DND-41 (cell line): ENCODE measurements at regions not wholly inside any gene's neighbourhood (a gene's known extent, or its start where the extent isn't known, plus 50 kb on each side); places are given as distances from the start of the nearest gene placed in this dataset.

Experiments used
- ATAC-seq: fragments of 200-7000 bp; cut with Tn5 transposase; 3 replicates; pipeline ENCODE4 v1.9.1; 2021; ENCODE audit warnings: low read depth; ENCODE audit not compliant: insufficient read depth
- DNase-seq: peaks from one replicate; pipeline ENCODE4 v3.0.0-alpha.2; 2020
- H2AFZ ChIP-seq: 2 replicates; pipeline ENCODE4 v1.6.0; 2012; ENCODE audit warnings: low read depth, low read length
- H3K27ac ChIP-seq: 2 replicates; pipeline ENCODE4 v1.5.1; 2012; ENCODE audit warnings: low read length, inconsistent platforms
- H3K27me3 ChIP-seq: fragments of 200-600 bp; sonication (generic); 2 replicates; pipeline ENCODE4 v1.6.0; 2012; ENCODE audit warnings: low read length, mild to moderate bottlenecking, inconsistent platforms; ENCODE audit not compliant: insufficient read depth, poor library complexity
- H3K36me3 ChIP-seq: 2 replicates; pipeline ENCODE4 v1.5.1; 2012; ENCODE audit warnings: low read length, inconsistent platforms; ENCODE audit not compliant: insufficient read depth
- H3K4me1 ChIP-seq: 2 replicates; pipeline ENCODE4 v1.5.1; 2012; ENCODE audit warnings: mild to moderate bottlenecking, low read length; ENCODE audit not compliant: insufficient read depth
- H3K4me2 ChIP-seq: 2 replicates; pipeline ENCODE4 v1.6.0; 2012; ENCODE audit warnings: mild to moderate bottlenecking, moderate library complexity, low read length, inconsistent platforms; ENCODE audit not compliant: insufficient read depth
- H3K4me3 ChIP-seq, 2 experiments: fragments of 200-600 bp in 1 of 2; shearing (Covaris generic) in 1 of 2; 2 replicates each; pipeline ENCODE4 v1.5.1; 2012 to 2016; ENCODE audit warnings: inconsistent platforms in 2 of 2, low read length in 2 of 2, mild to moderate bottlenecking in 2 of 2, low read depth in 1 of 2, moderate library complexity in 1 of 2
- H3K79me2 ChIP-seq: 2 replicates; pipeline ENCODE4 v1.6.0; 2012; ENCODE audit warnings: low read length, inconsistent platforms; ENCODE audit not compliant: insufficient read depth
- H3K9ac ChIP-seq: 2 replicates; pipeline ENCODE4 v1.6.0; 2012; ENCODE audit warnings: low read depth, mild to moderate bottlenecking, inconsistent platforms, low read length, moderate library complexity
- H3K9me3 ChIP-seq: 2 replicates; pipeline ENCODE4 v1.5.1; 2012; ENCODE audit warnings: low read length, moderate library complexity, mild to moderate bottlenecking, inconsistent platforms; ENCODE audit not compliant: insufficient read depth, severe bottlenecking
- H4K20me1 ChIP-seq: 2 replicates; pipeline ENCODE4 v1.6.0; 2012; ENCODE audit warnings: low read length; ENCODE audit not compliant: insufficient read depth
- EZH2 ChIP-seq: IDR thresholded peaks from 3 replicates; pipeline ENCODE4 v1.6.1; 2012; ENCODE audit warnings: borderline replicate concordance, low read depth, mild to moderate bottlenecking, moderate library complexity, low read length, inconsistent platforms; ENCODE audit not compliant: severe bottlenecking
- TF ChIP-seq, protein P1 (sequence below): IDR thresholded peaks from 2 replicates; pipeline ENCODE4 v1.5.1; 2012; ENCODE audit warnings: borderline replicate concordance, low read length, moderate library complexity, mild to moderate bottlenecking; ENCODE audit not compliant: poor library complexity, severe bottlenecking; ENCODE audit errors: extremely low read depth

DNA sequence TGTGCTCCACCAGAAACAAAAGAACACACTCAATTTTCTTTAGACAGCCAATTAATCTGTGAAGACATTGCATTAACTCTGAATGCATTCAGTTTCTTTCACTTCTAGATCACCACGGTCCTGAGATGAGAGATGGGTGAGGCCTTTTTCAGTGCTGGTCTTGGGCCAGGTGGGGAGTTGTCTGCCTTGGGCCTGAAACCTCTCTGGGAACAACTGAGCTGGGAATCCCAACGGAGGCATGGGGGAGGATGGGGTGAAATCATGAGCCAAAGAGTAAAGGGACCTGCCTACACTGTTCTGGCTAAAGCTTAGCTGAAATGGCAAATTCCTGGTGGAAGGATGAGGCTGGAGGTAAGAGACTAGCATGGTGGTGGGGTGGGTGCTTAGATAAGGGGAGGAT is 353.5 kb upstream of the B3GAT1 start:
- DNase-seq (no peak), ATAC-seq (no peak)
- Histone ChIP-seq H3K9me3 (peaks cover 16% of the 10 kb centered on the region), H3K4me1 (peaks cover 34% of the 10 kb centered on the region), H3K79me2 (peaks cover 53% of the 10 kb centered on the region), H3K27me3 (no peaks in the 10 kb centered on the region), H3K27ac (no peak overlapping the region), H3K4me3 (no peak overlapping the region), H3K4me2 (no peak overlapping the region), H2AFZ (no peak overlapping the region), H3K9ac (no peak overlapping the region), H3K36me3 (peaks cover 44% of the 10 kb centered on the region), H4K20me1 (no peaks in the 10 kb centered on the region)
- no peak for TF ChIP-seq EZH2
- TF ChIP-seq, protein P1, sequence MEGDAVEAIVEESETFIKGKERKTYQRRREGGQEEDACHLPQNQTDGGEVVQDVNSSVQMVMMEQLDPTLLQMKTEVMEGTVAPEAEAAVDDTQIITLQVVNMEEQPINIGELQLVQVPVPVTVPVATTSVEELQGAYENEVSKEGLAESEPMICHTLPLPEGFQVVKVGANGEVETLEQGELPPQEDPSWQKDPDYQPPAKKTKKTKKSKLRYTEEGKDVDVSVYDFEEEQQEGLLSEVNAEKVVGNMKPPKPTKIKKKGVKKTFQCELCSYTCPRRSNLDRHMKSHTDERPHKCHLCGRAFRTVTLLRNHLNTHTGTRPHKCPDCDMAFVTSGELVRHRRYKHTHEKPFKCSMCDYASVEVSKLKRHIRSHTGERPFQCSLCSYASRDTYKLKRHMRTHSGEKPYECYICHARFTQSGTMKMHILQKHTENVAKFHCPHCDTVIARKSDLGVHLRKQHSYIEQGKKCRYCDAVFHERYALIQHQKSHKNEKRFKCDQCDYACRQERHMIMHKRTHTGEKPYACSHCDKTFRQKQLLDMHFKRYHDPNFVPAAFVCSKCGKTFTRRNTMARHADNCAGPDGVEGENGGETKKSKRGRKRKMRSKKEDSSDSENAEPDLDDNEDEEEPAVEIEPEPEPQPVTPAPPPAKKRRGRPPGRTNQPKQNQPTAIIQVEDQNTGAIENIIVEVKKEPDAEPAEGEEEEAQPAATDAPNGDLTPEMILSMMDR, result no peak

DNA sequence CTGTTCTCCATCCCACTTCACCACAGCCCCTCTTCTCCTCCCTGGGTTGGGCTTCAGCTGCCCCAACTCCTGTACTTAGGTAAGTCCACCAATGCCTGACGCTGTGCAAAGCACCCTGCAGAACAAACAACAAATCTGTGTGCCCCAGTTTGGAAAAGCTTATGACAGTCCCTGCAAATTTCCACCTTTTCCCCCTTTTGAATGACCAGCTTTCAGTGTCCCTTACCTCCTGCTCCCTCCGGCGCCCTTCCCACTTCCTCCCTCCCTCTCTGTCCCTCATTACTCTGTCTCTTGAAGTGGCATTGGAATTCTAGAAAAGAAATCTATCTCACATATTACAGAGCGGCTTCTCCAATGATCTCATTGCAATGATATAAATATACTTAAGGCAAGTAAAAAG is 352.9 kb upstream of the B3GAT1 start:
- H3K4me2 ChIP-seq, result 0 out of 2 replicates have a peak overlapping the region, but pooled peaks have one; percentile 75
- H3K27ac ChIP-seq, result no peak overlapping the region; the same call in 1 of the 2 replicates
- no peak for TF ChIP-seq EZH2
- TF ChIP-seq, protein P1, result no peak
- peaks cover 53% of the 10 kb centered on the region for H3K79me2 ChIP-seq
- no peaks in the 10 kb centered on the region for H4K20me1 ChIP-seq
- peaks cover 40% of the 10 kb centered on the region for H3K4me1 ChIP-seq
- H3K9ac ChIP-seq, result no peak overlapping the region
- H3K4me3 ChIP-seq, result 0 out of 4 replicates have a peak overlapping the region, but pooled peaks of 1 of the 2 experiments have one; percentile 71
- no peak for DNase-seq
- H3K27me3 ChIP-seq, result no peaks in the 10 kb centered on the region
- H3K36me3 ChIP-seq, result peaks cover 44% of the 10 kb centered on the region
- H2AFZ ChIP-seq, result no peak overlapping the region
- ATAC-seq, result no peak
- H3K9me3 ChIP-seq, result peaks cover 16% of the 10 kb centered on the region

DNA sequence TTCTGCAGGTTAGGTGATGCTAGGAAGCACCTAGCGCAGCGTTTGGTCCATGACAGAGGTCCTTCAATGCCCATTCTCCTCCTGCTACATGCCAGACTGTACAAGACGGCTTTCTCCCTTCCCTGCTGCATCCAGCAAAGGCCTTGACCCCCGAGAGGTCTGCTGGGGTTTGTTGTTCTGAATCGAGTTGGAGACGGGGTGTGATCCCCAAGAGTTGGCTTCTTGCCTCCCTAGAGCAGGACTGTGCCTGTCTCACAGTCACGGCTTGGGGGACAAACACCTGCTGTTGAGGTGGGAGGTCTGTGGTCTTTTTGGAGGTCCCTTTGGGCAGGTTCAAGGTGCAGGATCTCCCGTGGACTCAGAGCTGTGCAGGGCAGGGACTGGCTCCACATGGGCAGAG is 352.3 kb upstream of the B3GAT1 start:
- ATAC-seq, result no peak
- no peak for DNase-seq
- Histone ChIP-seq H3K27me3 (no peaks in the 10 kb centered on the region), H3K4me2 (peak overlapping the region; percentile 75), H2AFZ (no peak overlapping the region), H3K79me2 (peaks cover 53% of the 10 kb centered on the region), H3K27ac (peak overlapping the region; percentile 41), H3K4me3 (peak overlapping the region in 1 of 2 experiments; percentile 71; a peak in 1 of 4 replicates), H3K4me1 (peaks cover 41% of the 10 kb centered on the region), H3K9me3 (peaks cover 16% of the 10 kb centered on the region), H3K9ac (no peak overlapping the region), H3K36me3 (peaks cover 44% of the 10 kb centered on the region), H4K20me1 (no peaks in the 10 kb centered on the region)
- no peak for TF ChIP-seq EZH2
- TF ChIP-seq, protein P1, result no peak
